GM12878 (cell line): ENCODE measurements at regions not wholly inside any gene's neighbourhood (a gene's known extent, or its start where the extent isn't known, plus 50 kb on each side); places are given as distances from the start of the nearest gene placed in this dataset.

Experiments
- BHLHE40 ChIP-seq, 2 experiments: fragments of 450-650 bp in 1 of 2; IDR thresholded peaks; 2 replicates each; pipeline ENCODE4 v1.6.1; 2011 to 2017; ENCODE audit warnings: low read depth in 2 of 2, borderline replicate concordance in 1 of 2, improper control_type of control experiment in 1 of 2, low read length in 1 of 2, mild to moderate bottlenecking in 1 of 2
- GATAD2B ChIP-seq: fragments of 450-650 bp; conservative IDR thresholded peaks from 2 replicates; pipeline ENCODE4 v1.6.1; 2017; ENCODE audit warnings: low read depth, mild to moderate bottlenecking, moderate library complexity
- IRF4 ChIP-seq: IDR thresholded peaks from 2 replicates; pipeline ENCODE4 v1.6.1; 2011; ENCODE audit warnings: low read depth, low read length
- POLR2A ChIP-seq: IDR thresholded peaks from 2 replicates; pipeline ENCODE4 v1.6.1; 2011; ENCODE audit warnings: low read depth, mild to moderate bottlenecking, low read length
- POLR2AphosphoS5 ChIP-seq: IDR thresholded peaks from 2 replicates; pipeline ENCODE4 v1.6.1; 2011; ENCODE audit warnings: mild to moderate bottlenecking, low read length, inconsistent platforms
- YY1 ChIP-seq: IDR thresholded peaks from 2 replicates; pipeline ENCODE4 v1.6.1; 2011; ENCODE audit warnings: low read depth, mild to moderate bottlenecking, low read length
- ZNF217 ChIP-seq: fragments of 450-650 bp; IDR thresholded peaks from 2 replicates; pipeline ENCODE4 v1.6.1; 2017; ENCODE audit warnings: antibody characterized with exemption, mild to moderate bottlenecking
- TF ChIP-seq, protein P1 (sequence below): IDR thresholded peaks from 2 replicates; pipeline ENCODE4 v1.6.1; 2012; ENCODE audit warnings: low read depth, low read length, improper control_type of control experiment
- TF ChIP-seq, protein P2 (sequence below): fragments of 450-650 bp; IDR thresholded peaks from 2 replicates; pipeline ENCODE4 v1.6.1; 2016; ENCODE audit warnings: mild to moderate bottlenecking
- TF ChIP-seq, protein P3 (sequence below), 3 experiments: IDR thresholded peaks in 2 of 3; conservative IDR thresholded peaks in 1 of 3; 2 replicates each; pipeline ENCODE4 v1.5.1; 2011; ENCODE audit warnings: low read depth in 3 of 3, low read length in 3 of 3, mild to moderate bottlenecking in 3 of 3, control low read depth in 2 of 3, moderate library complexity in 2 of 3, inconsistent platforms in 1 of 3, mixed read lengths in 1 of 3; ENCODE audit not compliant: control insufficient read depth in 2 of 3, insufficient read depth in 1 of 3; ENCODE audit errors: extremely low read depth in 1 of 3
- TF ChIP-seq, protein P4 (sequence below): IDR thresholded peaks from 2 replicates; pipeline ENCODE4 v1.6.1; 2011; ENCODE audit warnings: borderline replicate concordance, low read depth, mild to moderate bottlenecking, moderate library complexity, low read length; ENCODE audit not compliant: insufficient read depth, poor library complexity, severe bottlenecking

DNA sequence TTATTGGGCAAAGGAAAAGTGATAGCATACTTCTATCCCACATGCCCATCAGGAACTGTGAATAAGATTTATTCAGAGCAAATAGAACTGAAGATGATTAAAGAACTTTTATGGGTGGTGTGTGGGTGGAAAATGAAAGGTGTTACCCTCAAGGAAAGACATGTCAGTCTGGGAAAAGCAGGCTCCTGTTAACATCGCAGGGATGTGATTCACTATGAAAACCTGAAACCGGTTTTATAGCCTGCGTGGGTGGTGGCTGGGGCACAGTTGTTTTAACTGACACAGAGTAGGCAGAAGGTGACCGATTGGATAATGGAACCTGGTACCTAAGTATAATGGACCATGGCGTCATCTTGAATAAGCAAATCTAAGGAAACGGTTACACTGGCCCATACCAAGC, 61.3 kb upstream of the CASK start:
- TF ChIP-seq, protein P1, sequence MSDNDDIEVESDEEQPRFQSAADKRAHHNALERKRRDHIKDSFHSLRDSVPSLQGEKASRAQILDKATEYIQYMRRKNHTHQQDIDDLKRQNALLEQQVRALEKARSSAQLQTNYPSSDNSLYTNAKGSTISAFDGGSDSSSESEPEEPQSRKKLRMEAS, result no peak
- TF ChIP-seq, protein P2, sequence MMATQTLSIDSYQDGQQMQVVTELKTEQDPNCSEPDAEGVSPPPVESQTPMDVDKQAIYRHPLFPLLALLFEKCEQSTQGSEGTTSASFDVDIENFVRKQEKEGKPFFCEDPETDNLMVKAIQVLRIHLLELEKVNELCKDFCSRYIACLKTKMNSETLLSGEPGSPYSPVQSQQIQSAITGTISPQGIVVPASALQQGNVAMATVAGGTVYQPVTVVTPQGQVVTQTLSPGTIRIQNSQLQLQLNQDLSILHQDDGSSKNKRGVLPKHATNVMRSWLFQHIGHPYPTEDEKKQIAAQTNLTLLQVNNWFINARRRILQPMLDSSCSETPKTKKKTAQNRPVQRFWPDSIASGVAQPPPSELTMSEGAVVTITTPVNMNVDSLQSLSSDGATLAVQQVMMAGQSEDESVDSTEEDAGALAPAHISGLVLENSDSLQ, result no peak
- TF ChIP-seq, protein P3, sequence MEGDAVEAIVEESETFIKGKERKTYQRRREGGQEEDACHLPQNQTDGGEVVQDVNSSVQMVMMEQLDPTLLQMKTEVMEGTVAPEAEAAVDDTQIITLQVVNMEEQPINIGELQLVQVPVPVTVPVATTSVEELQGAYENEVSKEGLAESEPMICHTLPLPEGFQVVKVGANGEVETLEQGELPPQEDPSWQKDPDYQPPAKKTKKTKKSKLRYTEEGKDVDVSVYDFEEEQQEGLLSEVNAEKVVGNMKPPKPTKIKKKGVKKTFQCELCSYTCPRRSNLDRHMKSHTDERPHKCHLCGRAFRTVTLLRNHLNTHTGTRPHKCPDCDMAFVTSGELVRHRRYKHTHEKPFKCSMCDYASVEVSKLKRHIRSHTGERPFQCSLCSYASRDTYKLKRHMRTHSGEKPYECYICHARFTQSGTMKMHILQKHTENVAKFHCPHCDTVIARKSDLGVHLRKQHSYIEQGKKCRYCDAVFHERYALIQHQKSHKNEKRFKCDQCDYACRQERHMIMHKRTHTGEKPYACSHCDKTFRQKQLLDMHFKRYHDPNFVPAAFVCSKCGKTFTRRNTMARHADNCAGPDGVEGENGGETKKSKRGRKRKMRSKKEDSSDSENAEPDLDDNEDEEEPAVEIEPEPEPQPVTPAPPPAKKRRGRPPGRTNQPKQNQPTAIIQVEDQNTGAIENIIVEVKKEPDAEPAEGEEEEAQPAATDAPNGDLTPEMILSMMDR (IDR thresholded peaks at IDR 0.05 in 2 of 3, conservative IDR thresholded peaks at IDR 0.05 in 1 of 3; ENCODE audit: control insufficient read depth in 2 of 3, extremely low read depth in 1 of 3, insufficient read depth in 1 of 3, low read depth in 3 of 3, low read length in 3 of 3), result no peak
- TF ChIP-seq GATAD2B (no peak), IRF4 (no peak), ZNF217 (no peak), YY1 (no peak), POLR2AphosphoS5 (no peak), BHLHE40 (IDR thresholded peaks at IDR 0.05; ENCODE audit: borderline replicate concordance in 1 of 2, low read depth in 2 of 2, low read length in 1 of 2) (no peak), POLR2A (no peak)
- TF ChIP-seq, protein P4, sequence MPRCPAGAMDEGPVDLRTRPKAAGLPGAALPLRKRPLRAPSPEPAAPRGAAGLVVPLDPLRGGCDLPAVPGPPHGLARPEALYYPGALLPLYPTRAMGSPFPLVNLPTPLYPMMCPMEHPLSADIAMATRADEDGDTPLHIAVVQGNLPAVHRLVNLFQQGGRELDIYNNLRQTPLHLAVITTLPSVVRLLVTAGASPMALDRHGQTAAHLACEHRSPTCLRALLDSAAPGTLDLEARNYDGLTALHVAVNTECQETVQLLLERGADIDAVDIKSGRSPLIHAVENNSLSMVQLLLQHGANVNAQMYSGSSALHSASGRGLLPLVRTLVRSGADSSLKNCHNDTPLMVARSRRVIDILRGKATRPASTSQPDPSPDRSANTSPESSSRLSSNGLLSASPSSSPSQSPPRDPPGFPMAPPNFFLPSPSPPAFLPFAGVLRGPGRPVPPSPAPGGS, result no peak
